HUES6 (cell line): ENCODE measurements at regions not wholly inside any gene's neighbourhood (a gene's known extent, or its start where the extent isn't known, plus 50 kb on each side); places are given as distances from the start of the nearest gene placed in this dataset.

ENCODE experiments used
- H3K27ac ChIP-seq: 2 replicates; pipeline ENCODE4 v1.7.0; 2013; ENCODE audit warnings: low read depth, mild to moderate bottlenecking, low read length, inconsistent platforms
- H3K27me3 ChIP-seq: 2 replicates; pipeline ENCODE4 v1.6.1; 2013; ENCODE audit warnings: low read length; ENCODE audit not compliant: control insufficient read depth, insufficient read depth
- H3K36me3 ChIP-seq: 2 replicates; pipeline ENCODE4 v1.6.1; 2013; ENCODE audit warnings: low read length; ENCODE audit not compliant: control insufficient read depth, insufficient read depth
- H3K4me1 ChIP-seq: 2 replicates; pipeline ENCODE4 v1.6.1; 2013; ENCODE audit warnings: low read length; ENCODE audit not compliant: control insufficient read depth, insufficient read depth
- H3K4me3 ChIP-seq: 2 replicates; pipeline ENCODE4 v1.5.1; 2013; ENCODE audit warnings: low read depth, low read length
- H3K9ac ChIP-seq: one replicate; pipeline ENCODE4 v1.6.1; 2013; ENCODE audit warnings: mild to moderate bottlenecking, low read length
- H3K9me3 ChIP-seq: 2 replicates; pipeline ENCODE4 v1.6.1; 2013; ENCODE audit warnings: low read depth, low read length; ENCODE audit not compliant: control insufficient read depth, insufficient read depth

GRCh38 chr1:59007820-59008598 lies 224.2 kb upstream of the JUN start:
- H3K4me1 ChIP-seq = peaks cover 15% of the 10 kb centered on the region
- no peak overlapping the region for H3K9ac ChIP-seq
- H3K4me3 ChIP-seq = no peak overlapping the region
- H3K9me3 ChIP-seq = no peaks in the 10 kb centered on the region
- H3K27ac ChIP-seq = no peak overlapping the region
- no peaks in the 10 kb centered on the region for H3K36me3 ChIP-seq
- H3K27me3 ChIP-seq = no peaks in the 10 kb centered on the region

- Histone ChIP-seq H3K27me3 (no peaks in the 10 kb centered on the region), H3K27ac (no peak overlapping the region), H3K9ac (no peak overlapping the region), H3K4me3 (no peak overlapping the region), H3K4me1 (peaks cover 22% of the 10 kb centered on the region), H3K9me3 (no peaks in the 10 kb centered on the region), H3K36me3 (no peaks in the 10 kb centered on the region)
Observed at GRCh38 chr1:59008599-59009347, 224.9 kb upstream of the JUN start.

- H3K9ac ChIP-seq = no peak overlapping the region
- H3K9me3 ChIP-seq = no peaks in the 10 kb centered on the region
- H3K36me3 ChIP-seq = no peaks in the 10 kb centered on the region
- H3K27ac ChIP-seq = no peak overlapping the region
- H3K4me1 ChIP-seq = peaks cover 44% of the 10 kb centered on the region
- no peak overlapping the region for H3K4me3 ChIP-seq
- no peaks in the 10 kb centered on the region for H3K27me3 ChIP-seq
Observed at GRCh38 chr1:59011663-59012062, 227.8 kb upstream of the JUN start.

DNA sequence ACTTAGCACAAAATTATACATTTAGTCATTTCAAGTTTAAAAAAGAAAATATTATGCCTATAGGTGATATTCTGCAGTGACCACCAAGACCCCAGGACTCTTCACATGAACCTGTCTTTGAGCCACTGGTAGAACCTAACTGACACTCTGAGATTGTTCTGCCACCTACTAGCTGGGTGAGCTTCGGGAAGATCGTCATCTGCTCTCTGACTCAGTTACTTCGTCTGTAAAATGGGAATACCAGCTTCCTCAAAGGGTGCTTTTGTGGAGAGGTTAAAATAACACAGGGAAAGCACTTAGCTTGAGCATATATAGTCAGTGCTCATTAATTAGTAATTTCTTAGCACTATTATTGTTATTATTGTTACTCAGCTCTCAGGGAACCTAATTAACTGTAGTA lies 228.5 kb upstream of the JUN start:
- no peaks in the 10 kb centered on the region for H3K27me3 ChIP-seq
- peaks cover 44% of the 10 kb centered on the region for H3K4me1 ChIP-seq
- no peak overlapping the region for H3K4me3 ChIP-seq
- no peaks in the 10 kb centered on the region for H3K9me3 ChIP-seq
- no peak overlapping the region for H3K9ac ChIP-seq
- H3K27ac ChIP-seq = no peak overlapping the region
- H3K36me3 ChIP-seq = no peaks in the 10 kb centered on the region

DNA sequence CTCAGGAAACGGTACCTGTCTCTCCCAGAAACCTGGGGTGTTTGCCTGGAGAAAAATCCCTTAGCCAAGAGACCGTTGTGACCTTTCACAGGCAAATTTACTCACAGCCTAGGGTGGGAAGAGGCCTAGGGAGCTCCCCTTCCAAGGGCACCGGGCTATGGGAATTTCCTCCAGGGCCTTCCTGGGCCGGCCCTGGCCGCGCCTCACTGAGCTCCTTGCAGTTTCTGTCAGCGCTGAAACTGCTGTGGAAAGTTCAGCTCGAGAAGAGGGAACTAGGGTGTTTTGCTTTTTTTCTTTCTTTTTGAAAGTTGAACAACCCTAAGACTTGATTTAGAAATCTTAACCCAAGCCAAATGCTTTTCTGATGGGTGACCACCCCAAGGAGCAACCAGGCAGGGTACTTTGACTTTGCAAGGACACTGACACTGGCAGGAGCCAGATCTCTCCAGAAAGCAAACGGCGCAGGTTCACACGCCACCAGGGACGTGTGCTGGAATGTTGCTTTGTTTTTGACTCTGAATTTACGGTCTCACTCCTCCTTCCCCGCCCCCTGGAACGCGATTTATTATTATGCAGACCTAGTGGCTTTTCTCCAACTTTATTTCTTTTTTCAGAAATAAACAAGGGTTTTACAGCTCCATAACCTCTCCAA lies 229.6 kb upstream of the JUN start:
- peaks cover 4% of the 10 kb centered on the region for H3K9me3 ChIP-seq
- peaks cover 38% of the 10 kb centered on the region for H3K4me1 ChIP-seq

GRCh38 chr1:59013928-59014279 lies 230.1 kb upstream of the JUN start:
- peak overlapping the region; percentile 21; the same call in 1 of the 2 replicates for H3K4me3 ChIP-seq
- H3K27me3 ChIP-seq = no peaks in the 10 kb centered on the region
- peak overlapping the region; percentile 7 for H3K9ac ChIP-seq
- no peaks in the 10 kb centered on the region for H3K36me3 ChIP-seq
- peaks cover 37% of the 10 kb centered on the region for H3K4me1 ChIP-seq
- peaks cover 9% of the 10 kb centered on the region for H3K9me3 ChIP-seq
- peak overlapping the region; percentile 71 for H3K27ac ChIP-seq

More for the DNA sequence above, 229.6 kb upstream of the JUN start:
- H3K4me3 ChIP-seq = peak overlapping the region; percentile 21; the same call in 1 of the 2 replicates
- H3K36me3 ChIP-seq = no peaks in the 10 kb centered on the region
- H3K9ac ChIP-seq = peak overlapping the region; percentile 43
- no peaks in the 10 kb centered on the region for H3K27me3 ChIP-seq
- peak overlapping the region; percentile 71 for H3K27ac ChIP-seq

DNA sequence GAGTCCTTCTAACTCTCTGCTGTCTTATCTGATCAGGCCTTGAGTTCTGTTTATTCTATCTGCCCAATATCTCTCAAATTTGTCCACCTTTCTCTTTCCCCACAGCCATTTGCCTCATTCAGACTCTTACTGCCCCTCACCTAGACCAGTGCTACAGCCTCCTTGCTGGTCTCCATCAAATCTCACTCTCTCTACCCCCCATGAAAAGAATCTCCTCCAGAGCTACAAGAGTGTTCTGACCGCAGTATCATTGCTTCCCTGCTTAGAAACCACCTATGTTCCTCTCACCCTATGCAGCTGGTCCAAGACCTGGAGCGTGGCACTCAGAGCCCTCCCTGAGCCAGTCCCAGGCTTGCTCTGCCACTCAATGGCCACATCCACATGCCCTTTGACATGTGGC lies 231.0 kb upstream of the JUN start:
- H3K4me1 ChIP-seq = peaks cover 37% of the 10 kb centered on the region
- no peak overlapping the region for H3K9ac ChIP-seq
- H3K36me3 ChIP-seq = no peaks in the 10 kb centered on the region
- H3K4me3 ChIP-seq = no peak overlapping the region
- no peaks in the 10 kb centered on the region for H3K27me3 ChIP-seq
- H3K9me3 ChIP-seq = peaks cover 10% of the 10 kb centered on the region
- H3K27ac ChIP-seq = no peak overlapping the region

GRCh38 chr1:59015708-59016107 lies 231.9 kb upstream of the JUN start:
- Histone ChIP-seq H3K9me3 (peaks cover 10% of the 10 kb centered on the region), H3K9ac (no peak overlapping the region), H3K4me1 (peaks cover 37% of the 10 kb centered on the region), H3K27me3 (no peaks in the 10 kb centered on the region), H3K36me3 (no peaks in the 10 kb centered on the region), H3K27ac (no peak overlapping the region), H3K4me3 (no peak overlapping the region)

DNA sequence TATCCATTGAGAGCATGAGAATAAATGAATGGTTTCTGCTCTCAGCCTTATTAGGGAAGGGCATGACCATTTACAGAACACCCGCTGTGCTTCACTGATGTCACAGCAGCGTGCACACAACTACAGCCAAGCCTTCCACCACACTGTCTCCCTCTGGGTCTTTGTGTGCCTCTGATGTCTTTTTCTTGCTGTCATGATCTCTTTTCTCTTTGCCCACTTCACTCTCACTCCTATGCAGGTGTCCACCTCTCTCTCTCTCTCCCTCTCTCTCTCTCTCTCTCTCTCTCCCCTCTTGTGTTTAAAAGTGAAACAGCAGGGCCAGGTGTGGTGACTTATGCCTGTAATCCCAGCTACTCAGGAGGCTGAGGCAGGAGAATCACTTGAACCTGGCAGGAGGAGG lies 232.5 kb upstream of the JUN start:
- Histone ChIP-seq H3K27ac (no peak overlapping the region), H3K36me3 (no peaks in the 10 kb centered on the region), H3K27me3 (no peaks in the 10 kb centered on the region), H3K9me3 (peaks cover 10% of the 10 kb centered on the region), H3K9ac (no peak overlapping the region), H3K4me1 (peaks cover 37% of the 10 kb centered on the region), H3K4me3 (no peak overlapping the region)

DNA sequence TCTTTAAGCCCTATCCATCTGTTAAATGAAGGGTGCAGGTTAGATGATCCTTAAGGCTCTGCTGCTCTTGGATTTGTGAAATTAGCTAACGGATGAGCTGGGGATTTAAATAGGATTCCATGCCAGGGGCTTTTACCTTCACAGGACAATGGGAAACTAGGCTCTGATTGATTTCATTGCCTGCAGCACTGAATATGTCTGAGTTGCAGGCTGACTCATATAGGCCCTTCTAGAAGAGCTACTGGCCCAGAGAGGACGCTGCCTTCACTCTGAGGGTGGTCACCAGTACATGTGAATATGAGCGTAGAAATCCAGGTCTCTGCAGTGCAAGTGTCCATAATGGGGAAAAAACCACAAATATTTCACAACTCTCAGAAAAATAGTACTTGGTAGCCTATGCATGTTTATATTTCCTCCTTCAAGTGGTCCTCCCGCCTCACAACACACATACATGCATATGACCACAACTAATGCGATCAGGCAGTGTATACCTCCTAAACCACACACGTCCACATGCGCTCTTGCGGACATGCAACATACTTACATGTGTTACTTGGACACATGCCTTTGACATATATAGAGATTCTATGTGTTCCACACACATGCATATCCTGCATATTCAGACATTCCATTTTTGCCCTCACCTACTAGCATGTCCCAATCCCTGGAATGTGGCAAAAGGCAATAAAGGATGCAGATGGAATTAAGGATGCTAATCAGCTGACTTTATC lies 233.8 kb upstream of the JUN start:
- peaks cover 10% of the 10 kb centered on the region for H3K9me3 ChIP-seq
- H3K4me1 ChIP-seq = peaks cover 33% of the 10 kb centered on the region
- no peak overlapping the region for H3K4me3 ChIP-seq
- no peaks in the 10 kb centered on the region for H3K27me3 ChIP-seq
- no peaks in the 10 kb centered on the region for H3K36me3 ChIP-seq
- H3K27ac ChIP-seq = no peak overlapping the region
- no peak overlapping the region for H3K9ac ChIP-seq
